Upper lobe of right lung (tissue), 1 donor: ENCODE measurements at regions not wholly inside any gene's neighbourhood (a gene's known extent, or its start where the extent isn't known, plus 50 kb on each side); places are given as distances from the start of the nearest gene placed in this dataset.
A peak's percentile ranks its signal among the peaks of the same experiment; 100 is the strongest.

Experiments used
- ATAC-seq: fragments of 200-7000 bp; cut with Tn5 transposase; one replicate; pipeline ENCODE4 v1.9.1; 2020; ENCODE audit warnings: mild to moderate bottlenecking, moderate library complexity
- DNase-seq: peaks from one replicate; pipeline ENCODE4 v3.0.0-alpha.2; 2020
- H3K27ac ChIP-seq: fragments of 200-600 bp; one replicate; pipeline ENCODE4 v1.8.0; 2022
- H3K27me3 ChIP-seq: fragments of 200-600 bp; one replicate; pipeline ENCODE4 v1.8.0; 2022; ENCODE audit warnings: mild to moderate bottlenecking
- H3K36me3 ChIP-seq: fragments of 200-600 bp; one replicate; pipeline ENCODE4 v1.8.0; 2022
- H3K4me1 ChIP-seq: fragments of 200-600 bp; one replicate; pipeline ENCODE4 v1.8.0; 2022
- H3K4me3 ChIP-seq: fragments of 200-600 bp; one replicate; pipeline ENCODE4 v1.8.0; 2022; ENCODE audit warnings: mild to moderate bottlenecking
- H3K9me3 ChIP-seq: fragments of 200-600 bp; one replicate; pipeline ENCODE4 v1.8.0; 2022
- CTCF ChIP-seq: fragments of 200-600 bp; IDR thresholded peaks from one replicate; pipeline ENCODE4 v1.8.0; 2022; ENCODE audit warnings: antibody characterized with exemption
- intact Hi-C: fragments of 100-400 bp; cut with DNase I; formaldehyde crosslinking; loops from one replicate; pipeline ENCODE4 v1.11.0; 2022
- donor health status: DM: no; HTN: yes; CAD: no; lungs with severe emphysema.

GRCh38 chr1:37318490-37318889 lies 155.9 kb upstream of the ZC3H12A start:
- Histone ChIP-seq H3K36me3 (no peaks in the 10 kb centered on the region), H3K4me3 (no peak overlapping the region), H3K4me1 (no peaks in the 10 kb centered on the region), H3K27ac (no peak overlapping the region), H3K9me3 (no peaks in the 10 kb centered on the region), H3K27me3 (peaks cover 44% of the 10 kb centered on the region)
- intact Hi-C loops: no loop called here
- TF ChIP-seq CTCF: no peak
- DNase-seq (no peak), ATAC-seq (no peak)

- DNase-seq (no peak), ATAC-seq (peak; percentile 10)
- H3K4me1 ChIP-seq: no peaks in the 10 kb centered on the region
- H3K4me3 ChIP-seq: no peak overlapping the region
- no peak for TF ChIP-seq CTCF
- intact Hi-C loops: no loop called here
- peaks cover 49% of the 10 kb centered on the region for H3K27me3 ChIP-seq
- H3K36me3 ChIP-seq: no peaks in the 10 kb centered on the region
- no peaks in the 10 kb centered on the region for H3K9me3 ChIP-seq
- H3K27ac ChIP-seq: no peak overlapping the region
Measured at GRCh38 chr1:37319284-37319683, 155.1 kb upstream of the ZC3H12A start.

GRCh38 chr1:37323486-37324377 lies 150.6 kb upstream of the ZC3H12A start:
- Histone ChIP-seq H3K36me3 (no peaks in the 10 kb centered on the region), H3K4me3 (no peak overlapping the region), H3K4me1 (no peaks in the 10 kb centered on the region), H3K9me3 (no peaks in the 10 kb centered on the region), H3K27ac (no peak overlapping the region), H3K27me3 (peaks cover 19% of the 10 kb centered on the region)
- TF ChIP-seq CTCF: peak; percentile 51
- ATAC-seq (peak; percentile 34), DNase-seq (no peak)
- intact Hi-C loops: no loop called here

- no peak overlapping the region for H3K27ac ChIP-seq
- intact Hi-C loops: no loop called here
- no peaks in the 10 kb centered on the region for H3K36me3 ChIP-seq
- peaks cover 19% of the 10 kb centered on the region for H3K27me3 ChIP-seq
- H3K4me3 ChIP-seq: no peak overlapping the region
- H3K4me1 ChIP-seq: no peaks in the 10 kb centered on the region
- no peak for TF ChIP-seq CTCF
- ATAC-seq (no peak), DNase-seq (no peak)
- H3K9me3 ChIP-seq: no peaks in the 10 kb centered on the region
Measured at GRCh38 chr1:37325010-37325409, 149.4 kb upstream of the ZC3H12A start.

- H3K4me3 ChIP-seq: no peak overlapping the region
- H3K4me1 ChIP-seq: no peaks in the 10 kb centered on the region
- H3K36me3 ChIP-seq: no peaks in the 10 kb centered on the region
- intact Hi-C loops: no loop called here
- TF ChIP-seq CTCF: no peak
- H3K27me3 ChIP-seq: peaks cover 19% of the 10 kb centered on the region
- no peaks in the 10 kb centered on the region for H3K9me3 ChIP-seq
- H3K27ac ChIP-seq: no peak overlapping the region
- no peak for ATAC-seq
- no peak for DNase-seq
Measured at GRCh38 chr1:37325509-37326437, 148.6 kb upstream of the ZC3H12A start.
